ENCODE measurements at regions not wholly inside any gene's neighbourhood (a gene's known extent, or its start where the extent isn't known, plus 50 kb on each side); places are given as distances from the start of the nearest gene placed in this dataset.

DNA sequence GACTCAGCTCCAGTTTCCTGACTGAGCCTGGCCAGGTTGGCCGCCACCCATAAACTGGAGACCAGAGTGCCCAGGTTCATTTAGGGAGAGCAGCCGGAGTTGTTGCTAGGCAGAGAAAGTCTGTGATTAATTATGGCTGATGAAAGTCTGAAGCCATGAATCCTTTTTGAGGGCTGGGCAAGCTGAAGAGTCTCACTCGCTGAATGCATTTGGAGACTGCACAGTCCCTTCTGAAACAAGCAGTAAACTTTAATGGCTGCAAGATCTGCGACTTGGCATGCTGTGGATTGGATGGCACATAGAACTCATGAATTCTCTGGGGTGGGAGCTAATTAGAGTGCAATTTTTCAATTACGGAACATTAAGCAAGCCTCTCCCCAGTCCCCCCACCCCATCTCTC lies 282.1 kb downstream of the RPLP1 start:
- no peaks in the 10 kb centered on the region for H3F3A ChIP-seq (ENCODE audit: insufficient read depth, low read length)
- TF ChIP-seq, protein P1, sequence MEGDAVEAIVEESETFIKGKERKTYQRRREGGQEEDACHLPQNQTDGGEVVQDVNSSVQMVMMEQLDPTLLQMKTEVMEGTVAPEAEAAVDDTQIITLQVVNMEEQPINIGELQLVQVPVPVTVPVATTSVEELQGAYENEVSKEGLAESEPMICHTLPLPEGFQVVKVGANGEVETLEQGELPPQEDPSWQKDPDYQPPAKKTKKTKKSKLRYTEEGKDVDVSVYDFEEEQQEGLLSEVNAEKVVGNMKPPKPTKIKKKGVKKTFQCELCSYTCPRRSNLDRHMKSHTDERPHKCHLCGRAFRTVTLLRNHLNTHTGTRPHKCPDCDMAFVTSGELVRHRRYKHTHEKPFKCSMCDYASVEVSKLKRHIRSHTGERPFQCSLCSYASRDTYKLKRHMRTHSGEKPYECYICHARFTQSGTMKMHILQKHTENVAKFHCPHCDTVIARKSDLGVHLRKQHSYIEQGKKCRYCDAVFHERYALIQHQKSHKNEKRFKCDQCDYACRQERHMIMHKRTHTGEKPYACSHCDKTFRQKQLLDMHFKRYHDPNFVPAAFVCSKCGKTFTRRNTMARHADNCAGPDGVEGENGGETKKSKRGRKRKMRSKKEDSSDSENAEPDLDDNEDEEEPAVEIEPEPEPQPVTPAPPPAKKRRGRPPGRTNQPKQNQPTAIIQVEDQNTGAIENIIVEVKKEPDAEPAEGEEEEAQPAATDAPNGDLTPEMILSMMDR (IDR thresholded peaks at IDR 0.05; ENCODE audit: low read length) = no peak
- no peak for TF ChIP-seq EZH2 (IDR thresholded peaks at IDR 0.05; ENCODE audit: borderline replicate concordance, low read length)

DNA sequence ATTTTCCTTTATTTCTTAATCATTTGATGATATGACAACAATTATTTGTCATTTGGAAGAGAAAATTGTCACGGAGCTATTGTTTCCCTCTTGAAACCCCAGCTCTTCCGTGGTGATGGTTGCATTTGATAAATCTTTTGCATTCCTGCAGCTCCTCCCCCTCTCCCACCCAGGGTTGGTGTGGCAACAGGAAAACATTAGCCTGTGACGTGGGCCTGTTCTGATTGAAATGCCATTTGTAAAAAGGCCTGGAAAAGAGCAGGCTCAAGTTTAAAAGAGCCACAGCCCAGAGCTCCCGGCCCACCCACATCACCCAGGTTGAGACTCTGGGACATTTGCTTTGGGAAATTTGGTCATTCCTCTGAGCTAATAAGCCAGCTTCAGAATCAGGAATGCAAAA lies 282.5 kb downstream of the RPLP1 start:
- H3K9me2 ChIP-seq (ENCODE audit: low read depth, low read length) = no peaks in the 10 kb centered on the region
- no peaks in the 10 kb centered on the region for H3F3A ChIP-seq (ENCODE audit: insufficient read depth, low read length)
- no peak overlapping the region for H3K4me2 ChIP-seq (ENCODE audit: low read length)
- no peaks in the 10 kb centered on the region for H4K20me1 ChIP-seq (ENCODE audit: insufficient read depth, low read length)
- no peaks in the 10 kb centered on the region; the same call in 1 of the 2 replicates for H3K9me3 ChIP-seq (ENCODE audit: low read length)
- H2AFZ ChIP-seq (ENCODE audit: low read length) = no peak overlapping the region
- TF ChIP-seq EZH2 (IDR thresholded peaks at IDR 0.05; ENCODE audit: borderline replicate concordance, low read length) = no peak
- TF ChIP-seq, protein P1 (IDR thresholded peaks at IDR 0.05; ENCODE audit: low read length) = no peak
- no peak overlapping the region for H3K4me3 ChIP-seq (ENCODE audit: low read depth, low read length, poor library complexity, severe bottlenecking)
- H3K27ac ChIP-seq (ENCODE audit: low read depth, low read length, poor library complexity, severe bottlenecking) = no peak overlapping the region
- no peak overlapping the region for H3K9ac ChIP-seq (ENCODE audit: low read length)
- peaks cover 11% of the 10 kb centered on the region for H3K4me1 ChIP-seq (ENCODE audit: insufficient read depth, low read length, severe bottlenecking)
- H3K36me3 ChIP-seq (ENCODE audit: insufficient read depth, low read length) = no peaks in the 10 kb centered on the region; the same call in 1 of the 2 replicates
- no peaks in the 10 kb centered on the region for H3K79me2 ChIP-seq (ENCODE audit: insufficient read depth, low read length)
- H3K27me3 ChIP-seq (ENCODE audit: insufficient read depth, low read length) = 0 out of 2 replicates have a peak, but pooled peaks cover 4% of the 10 kb centered on the region

More for the DNA sequence above, 282.1 kb downstream of the RPLP1 start:
- Histone ChIP-seq H3K36me3 (ENCODE audit: insufficient read depth, low read length) (no peaks in the 10 kb centered on the region; the same call in 1 of the 2 replicates), H3K4me3 (ENCODE audit: low read depth, low read length, poor library complexity, severe bottlenecking) (no peak overlapping the region), H3K79me2 (ENCODE audit: insufficient read depth, low read length) (no peaks in the 10 kb centered on the region), H3K4me1 (ENCODE audit: insufficient read depth, low read length, severe bottlenecking) (peaks cover 14% of the 10 kb centered on the region), H3K9me3 (ENCODE audit: low read length) (no peaks in the 10 kb centered on the region; the same call in 1 of the 2 replicates), H3K9ac (ENCODE audit: low read length) (no peak overlapping the region), H3K9me2 (ENCODE audit: low read depth, low read length) (no peaks in the 10 kb centered on the region), H4K20me1 (ENCODE audit: insufficient read depth, low read length) (no peaks in the 10 kb centered on the region), H3K27ac (ENCODE audit: low read depth, low read length, poor library complexity, severe bottlenecking) (no peak overlapping the region), H3K27me3 (ENCODE audit: insufficient read depth, low read length) (0 out of 2 replicates have a peak, but pooled peaks cover 4% of the 10 kb centered on the region), H2AFZ (ENCODE audit: low read length) (no peak overlapping the region), H3K4me2 (ENCODE audit: low read length) (no peak overlapping the region)

DNA sequence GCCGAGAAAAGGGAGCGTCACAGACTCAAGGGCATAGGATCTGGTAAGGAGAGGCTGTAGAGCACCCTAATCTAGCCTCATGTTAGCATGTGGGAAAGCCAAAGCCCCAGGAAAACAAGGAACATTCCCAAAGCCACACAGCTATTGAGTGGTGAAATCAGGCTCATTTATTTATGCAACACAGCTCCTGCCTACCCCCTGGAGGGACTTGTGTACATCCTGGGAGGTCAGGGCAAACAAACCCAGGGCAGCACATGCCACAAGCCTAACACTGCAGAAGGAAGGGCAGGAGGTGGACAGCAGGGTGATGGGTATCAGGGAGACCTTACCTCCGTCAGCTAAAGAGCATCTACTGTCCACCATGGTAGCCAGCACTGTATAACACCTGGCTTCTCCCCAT lies 283.5 kb downstream of the RPLP1 start:
- Histone ChIP-seq H3K4me3 (ENCODE audit: low read depth, low read length, poor library complexity, severe bottlenecking) (no peak overlapping the region), H3K4me2 (ENCODE audit: low read length) (no peak overlapping the region), H3F3A (ENCODE audit: insufficient read depth, low read length) (no peaks in the 10 kb centered on the region), H3K27me3 (ENCODE audit: insufficient read depth, low read length) (peaks cover 7% of the 10 kb centered on the region; the same call in 1 of the 2 replicates), H3K9me3 (ENCODE audit: low read length) (peaks cover 9% of the 10 kb centered on the region; the same call in 1 of the 2 replicates), H3K9me2 (ENCODE audit: low read depth, low read length) (no peaks in the 10 kb centered on the region), H3K36me3 (ENCODE audit: insufficient read depth, low read length) (peaks cover 6% of the 10 kb centered on the region; the same call in 1 of the 2 replicates), H4K20me1 (ENCODE audit: insufficient read depth, low read length) (no peaks in the 10 kb centered on the region), H2AFZ (ENCODE audit: low read length) (no peak overlapping the region), H3K4me1 (ENCODE audit: insufficient read depth, low read length, severe bottlenecking) (peaks cover under 1% of the 10 kb centered on the region), H3K9ac (ENCODE audit: low read length) (no peak overlapping the region), H3K27ac (ENCODE audit: low read depth, low read length, poor library complexity, severe bottlenecking) (no peak overlapping the region), H3K79me2 (ENCODE audit: insufficient read depth, low read length) (no peaks in the 10 kb centered on the region)
- TF ChIP-seq, protein P1 (IDR thresholded peaks at IDR 0.05; ENCODE audit: low read length) = no peak
- TF ChIP-seq EZH2 (IDR thresholded peaks at IDR 0.05; ENCODE audit: borderline replicate concordance, low read length) = no peak
